ENCODE measurements at regions not wholly inside any gene's neighbourhood (a gene's known extent, or its start where the extent isn't known, plus 50 kb on each side); places are given as distances from the start of the nearest gene placed in this dataset.

DNA sequence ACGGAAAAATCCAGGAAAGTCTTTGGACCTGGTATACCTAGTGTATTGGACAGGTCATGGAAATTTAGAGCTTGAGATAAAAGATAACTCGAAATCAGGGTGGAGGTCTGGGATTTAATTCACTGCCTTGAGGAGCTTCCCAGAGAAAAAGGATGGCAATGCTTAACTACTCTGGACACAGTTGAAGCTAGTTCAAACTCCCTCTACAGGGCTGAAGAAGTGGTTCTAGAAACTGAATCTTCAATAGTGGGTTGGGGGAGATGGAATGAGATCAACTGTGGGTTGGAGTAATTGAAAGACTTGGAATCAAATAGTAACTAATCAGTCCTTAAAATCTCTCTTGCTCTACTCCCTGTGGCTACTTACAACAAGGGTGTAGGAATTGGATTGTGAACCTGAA lies 600.1 kb downstream of the IRS1 start:
- Histone ChIP-seq H3K9ac (ENCODE audit: insufficient read depth in 1 of 2, low read length in 2 of 2) (no peak overlapping the region), H3K36me3 (ENCODE audit: control insufficient read depth in 4 of 4, insufficient read depth in 4 of 4, low read length in 4 of 4) (no peaks in the 10 kb centered on the region), H3K9me3 (ENCODE audit: control insufficient read depth in 4 of 4, insufficient read depth in 3 of 4, low read length in 3 of 4) (no peaks in the 10 kb centered on the region), H3K4me3 (no peak overlapping the region), H3K27ac (ENCODE audit: low read depth in 1 of 2, low read length in 1 of 2) (no peak overlapping the region), H3K27me3 (ENCODE audit: control insufficient read depth in 3 of 3, insufficient read depth in 3 of 3, low read length in 2 of 3) (no peaks in the 10 kb centered on the region), H3K4me1 (ENCODE audit: control insufficient read depth in 5 of 5, insufficient read depth in 5 of 5, low read length in 5 of 5) (no peaks in the 10 kb centered on the region)
- WGBS, 2 donors, result 88 to 91% methylated on average over 2 of the region's 2 CpGs
- ATAC-seq (ENCODE audit: insufficient read depth, low FRiP score), result no peak
- TF ChIP-seq, protein P1, sequence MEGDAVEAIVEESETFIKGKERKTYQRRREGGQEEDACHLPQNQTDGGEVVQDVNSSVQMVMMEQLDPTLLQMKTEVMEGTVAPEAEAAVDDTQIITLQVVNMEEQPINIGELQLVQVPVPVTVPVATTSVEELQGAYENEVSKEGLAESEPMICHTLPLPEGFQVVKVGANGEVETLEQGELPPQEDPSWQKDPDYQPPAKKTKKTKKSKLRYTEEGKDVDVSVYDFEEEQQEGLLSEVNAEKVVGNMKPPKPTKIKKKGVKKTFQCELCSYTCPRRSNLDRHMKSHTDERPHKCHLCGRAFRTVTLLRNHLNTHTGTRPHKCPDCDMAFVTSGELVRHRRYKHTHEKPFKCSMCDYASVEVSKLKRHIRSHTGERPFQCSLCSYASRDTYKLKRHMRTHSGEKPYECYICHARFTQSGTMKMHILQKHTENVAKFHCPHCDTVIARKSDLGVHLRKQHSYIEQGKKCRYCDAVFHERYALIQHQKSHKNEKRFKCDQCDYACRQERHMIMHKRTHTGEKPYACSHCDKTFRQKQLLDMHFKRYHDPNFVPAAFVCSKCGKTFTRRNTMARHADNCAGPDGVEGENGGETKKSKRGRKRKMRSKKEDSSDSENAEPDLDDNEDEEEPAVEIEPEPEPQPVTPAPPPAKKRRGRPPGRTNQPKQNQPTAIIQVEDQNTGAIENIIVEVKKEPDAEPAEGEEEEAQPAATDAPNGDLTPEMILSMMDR (IDR thresholded peaks at IDR 0.05; ENCODE audit: control extremely low read depth, extremely low read depth), result no peak
- DNase-seq, result no peak

DNA sequence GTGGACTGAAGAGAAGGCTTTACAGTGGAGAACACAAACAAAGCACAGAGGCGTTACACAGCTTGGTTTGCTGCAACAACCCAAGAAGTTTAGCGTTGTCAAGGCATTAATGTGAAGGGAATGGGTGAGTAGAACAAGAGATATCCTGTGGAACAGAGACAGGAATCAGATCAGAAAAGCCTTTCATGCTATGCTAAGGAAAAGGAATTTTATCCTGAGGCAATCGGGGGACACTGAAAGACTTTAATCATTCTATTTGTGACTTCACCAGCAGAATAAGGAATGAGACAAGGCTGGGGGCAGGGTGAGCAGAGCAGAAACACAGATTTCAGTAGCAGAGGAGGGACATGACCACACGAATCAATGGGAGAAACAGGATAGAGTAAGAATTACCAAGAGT lies 600.7 kb downstream of the IRS1 start:
- TF ChIP-seq, protein P1 (IDR thresholded peaks at IDR 0.05; ENCODE audit: control extremely low read depth, extremely low read depth), result no peak

DNA sequence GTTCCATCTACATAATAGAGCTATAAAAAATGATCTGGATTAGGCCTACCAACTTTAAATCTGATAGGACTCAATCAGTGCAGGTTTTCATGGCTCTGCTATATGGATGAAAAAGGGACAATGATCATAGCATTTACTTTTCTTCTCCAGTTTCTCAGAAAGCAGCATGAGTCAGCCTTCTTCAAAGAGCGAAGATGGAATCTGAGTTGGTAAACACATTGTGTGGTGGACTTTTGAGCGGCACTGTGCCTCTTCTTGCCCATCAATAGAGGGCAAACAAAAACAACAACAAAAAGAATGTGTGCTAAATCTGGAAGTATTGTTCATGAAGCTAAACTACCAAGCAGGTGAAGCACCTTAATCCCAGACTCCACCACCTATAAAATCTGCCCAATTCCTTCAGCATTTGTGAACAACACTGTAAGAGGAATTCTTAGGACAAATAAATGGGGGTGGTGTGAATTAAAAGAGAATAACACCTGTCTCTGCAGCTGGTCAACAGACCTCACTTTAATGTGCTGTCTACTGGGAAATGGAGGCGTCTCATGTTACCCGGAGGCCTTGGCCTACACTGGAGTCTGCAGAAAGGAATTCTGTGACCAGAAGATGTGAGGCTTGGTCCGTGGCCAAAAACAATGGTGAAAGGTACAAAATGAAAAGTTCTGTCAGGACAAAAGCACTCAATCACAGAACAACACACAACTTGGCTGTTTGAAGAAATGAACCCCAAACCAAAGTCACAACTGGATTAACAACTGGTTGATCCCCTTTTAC lies 609.0 kb downstream of the IRS1 start:
- Histone ChIP-seq H3K4me3 (no peak overlapping the region), H3K36me3 (ENCODE audit: control insufficient read depth in 4 of 4, insufficient read depth in 4 of 4, low read length in 4 of 4) (no peaks in the 10 kb centered on the region), H3K27me3 (ENCODE audit: control insufficient read depth in 3 of 3, insufficient read depth in 3 of 3, low read length in 2 of 3) (no peaks in the 10 kb centered on the region), H3K9me3 (ENCODE audit: control insufficient read depth in 4 of 4, insufficient read depth in 3 of 4, low read length in 3 of 4) (no peaks in the 10 kb centered on the region), H3K4me1 (ENCODE audit: control insufficient read depth in 5 of 5, insufficient read depth in 5 of 5, low read length in 5 of 5) (peaks cover 0 to 32% (median 7%) of the 10 kb centered on the region in 5 donors), H3K9ac (ENCODE audit: insufficient read depth in 1 of 2, low read length in 2 of 2) (no peak overlapping the region), H3K27ac (ENCODE audit: low read depth in 1 of 2, low read length in 1 of 2) (no peak overlapping the region)
- ATAC-seq (ENCODE audit: insufficient read depth, low FRiP score) (no peak), DNase-seq (no peak)
- TF ChIP-seq, protein P1 (IDR thresholded peaks at IDR 0.05; ENCODE audit: control extremely low read depth, extremely low read depth), result no peak
- WGBS, 2 donors, result 89 to 90% methylated on average over 5 of the region's 5 CpGs

More for the DNA sequence above, 600.7 kb downstream of the IRS1 start:
- DNase-seq, result no peak
- H3K36me3 ChIP-seq (ENCODE audit: control insufficient read depth in 4 of 4, insufficient read depth in 4 of 4, low read length in 4 of 4), result no peaks in the 10 kb centered on the region
- 88 to 92% methylated on average over 4 of the region's 4 CpGs for WGBS, 2 donors
- ATAC-seq (ENCODE audit: insufficient read depth, low FRiP score), result no peak
- H3K27me3 ChIP-seq (ENCODE audit: control insufficient read depth in 3 of 3, insufficient read depth in 3 of 3, low read length in 2 of 3), result no peaks in the 10 kb centered on the region
- H3K9ac ChIP-seq (ENCODE audit: insufficient read depth in 1 of 2, low read length in 2 of 2), result no peak overlapping the region
- no peak overlapping the region for H3K4me3 ChIP-seq
- no peaks in the 10 kb centered on the region for H3K9me3 ChIP-seq (ENCODE audit: control insufficient read depth in 4 of 4, insufficient read depth in 3 of 4, low read length in 3 of 4)
- no peak overlapping the region for H3K27ac ChIP-seq (ENCODE audit: low read depth in 1 of 2, low read length in 1 of 2)
- peaks cover 0 to 6% (median 0%) of the 10 kb centered on the region in 5 donors for H3K4me1 ChIP-seq (ENCODE audit: control insufficient read depth in 5 of 5, insufficient read depth in 5 of 5, low read length in 5 of 5)

All from lung (tissue), 11 donors.